ENCODE measurements at regions not wholly inside any gene's neighbourhood (a gene's known extent, or its start where the extent isn't known, plus 50 kb on each side); places are given as distances from the start of the nearest gene placed in this dataset.
"Not testable (repeated sequence)": the region's sequence is repeated elsewhere in the genome, so short reads cannot be mapped to it uniquely, and the experiment has no call there.

GRCh38 chr15:89030311-89030710 lies 57.9 kb upstream of the ABHD2 start:
- DNase-seq = no peak

- not testable (repeated sequence) for DNase-seq
These were observed 56.5 kb upstream of the ABHD2 start for GRCh38 chr15:89031637-89032285.

GRCh38 chr15:89034305-89034704 lies 54.0 kb upstream of the ABHD2 start:
- DNase-seq = no peak

GRCh38 chr15:89035150-89035549 lies 53.1 kb upstream of the ABHD2 start:
- DNase-seq = no peak

GRCh38 chr15:89035658-89036057 lies 52.6 kb upstream of the ABHD2 start:
- DNase-seq = no peak

GRCh38 chr15:89038146-89038545 lies 50.1 kb upstream of the ABHD2 start:
- DNase-seq = no peak
